ENCODE measurements at regions not wholly inside any gene's neighbourhood (a gene's known extent, or its start where the extent isn't known, plus 50 kb on each side); places are given as distances from the start of the nearest gene placed in this dataset.

- TF ChIP-seq ZNF580 (tag by site-specific recombination; IDR thresholded peaks at IDR 0.05): no peak
- TF ChIP-seq ZNF18 (tag by site-specific recombination; IDR thresholded peaks at IDR 0.05): no peak
Observed at GRCh38 chr17:77840513-77841165, 117.9 kb upstream of the TNRC6C start.
